ENCODE measurements at regions not wholly inside any gene's neighbourhood (a gene's known extent, or its start where the extent isn't known, plus 50 kb on each side); places are given as distances from the start of the nearest gene placed in this dataset.

GRCh38 chr6:4378319-4378996 is 243.1 kb upstream of the ECI2 start:
- no peak for DNase-seq (ENCODE audit: low spot score)
- ATAC-seq (ENCODE audit: low FRiP score): no peak
- TF ChIP-seq CTCF (IDR thresholded peaks at IDR 0.05): no peak

- ATAC-seq (ENCODE audit: low FRiP score): no peak
- DNase-seq (ENCODE audit: low spot score): no peak
- no peak for TF ChIP-seq CTCF (IDR thresholded peaks at IDR 0.05)
Observed at GRCh38 chr6:4377603-4378002, 242.2 kb upstream of the ECI2 start.

DNA sequence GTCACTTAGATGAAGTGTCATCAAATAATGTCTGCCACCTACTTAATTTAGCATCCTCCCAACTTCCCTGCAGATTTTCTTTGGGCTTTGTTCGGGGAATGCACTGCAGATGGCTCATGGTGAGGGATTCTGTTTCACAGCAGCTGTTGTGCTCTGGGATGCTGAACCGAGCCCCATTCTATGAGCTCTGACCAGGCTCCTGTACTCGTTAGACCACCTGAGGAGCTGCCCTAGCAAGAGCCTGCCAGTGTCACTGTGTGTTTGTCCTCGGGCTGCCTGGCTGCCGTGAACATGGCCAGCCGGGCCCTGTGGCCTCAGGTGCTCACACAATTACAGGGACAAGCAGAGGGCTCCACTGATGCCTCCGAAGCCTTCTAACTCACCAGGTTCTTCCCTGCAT is 238.8 kb upstream of the ECI2 start:
- DNase-seq (ENCODE audit: low spot score) (no peak), ATAC-seq (ENCODE audit: low FRiP score) (no peak)
- TF ChIP-seq CTCF (IDR thresholded peaks at IDR 0.05): no peak

- ATAC-seq (ENCODE audit: low FRiP score) (no peak), DNase-seq (ENCODE audit: low spot score) (no peak)
- TF ChIP-seq CTCF (IDR thresholded peaks at IDR 0.05): no peak
Observed at GRCh38 chr6:4372866-4373265, 237.5 kb upstream of the ECI2 start.

GRCh38 chr6:4371207-4371921 is 236.0 kb upstream of the ECI2 start:
- no peak for ATAC-seq (ENCODE audit: low FRiP score)
- no peak for TF ChIP-seq CTCF (IDR thresholded peaks at IDR 0.05)
- no peak for DNase-seq (ENCODE audit: low spot score)

DNA sequence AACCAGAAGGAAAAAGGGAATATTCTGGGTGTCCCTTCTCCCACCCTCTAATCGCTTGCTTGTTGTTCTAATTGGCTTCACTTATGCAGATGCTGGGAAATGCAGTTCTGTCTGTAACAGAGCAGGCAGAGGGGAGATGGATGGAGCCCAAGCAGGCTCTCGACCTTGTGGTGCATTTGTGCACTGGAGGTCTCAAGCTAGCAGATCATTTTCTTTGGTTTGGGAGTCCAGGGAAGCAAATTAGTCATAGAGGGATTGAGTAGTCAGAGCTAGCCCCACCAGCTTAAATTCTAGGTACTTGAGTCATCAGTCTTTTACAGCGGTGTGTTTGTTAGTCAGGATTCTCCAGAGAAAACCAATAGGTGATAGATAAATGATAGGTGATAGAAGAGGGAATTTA is 234.7 kb upstream of the ECI2 start:
- TF ChIP-seq CTCF (IDR thresholded peaks at IDR 0.05): no peak

DNA sequence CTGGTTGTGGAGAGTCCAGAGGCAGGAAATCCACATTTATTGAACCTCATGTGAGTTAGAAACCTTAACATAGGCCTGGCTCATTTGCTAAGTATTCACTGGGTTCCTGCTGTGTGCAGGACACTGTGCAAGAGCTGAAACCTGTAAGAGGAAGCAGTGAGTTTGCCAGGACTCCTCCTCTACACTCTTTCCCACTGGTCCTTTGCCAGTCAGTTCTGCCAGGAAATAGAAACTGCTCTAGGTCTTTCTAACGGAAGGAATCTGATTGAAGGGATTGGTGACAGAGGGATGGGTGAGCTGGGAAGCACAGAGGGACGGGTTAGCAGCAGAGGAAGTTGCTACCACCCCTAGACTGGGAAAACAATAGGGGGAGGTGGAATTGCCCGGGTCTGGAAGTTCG is 234.2 kb upstream of the ECI2 start:
- no peak for TF ChIP-seq CTCF (IDR thresholded peaks at IDR 0.05)
- no peak for ATAC-seq (ENCODE audit: low FRiP score)
- no peak for DNase-seq (ENCODE audit: low spot score)

More for the DNA sequence above, 234.7 kb upstream of the ECI2 start:
- DNase-seq (ENCODE audit: low spot score) (no peak), ATAC-seq (ENCODE audit: low FRiP score) (no peak)
